NB4 (cell line): ENCODE measurements at regions not wholly inside any gene's neighbourhood (a gene's known extent, or its start where the extent isn't known, plus 50 kb on each side); places are given as distances from the start of the nearest gene placed in this dataset.
"Not testable (repeated sequence)": the region's sequence is repeated elsewhere in the genome, so short reads cannot be mapped to it uniquely, and the experiment has no call there.

Experiments
- MAX ChIP-seq: IDR thresholded peaks from 2 replicates; pipeline ENCODE4 v1.6.1; 2011; ENCODE audit warnings: low read depth, low read length
- POLR2A ChIP-seq: IDR thresholded peaks from 2 replicates; pipeline ENCODE4 v1.6.1; 2011; ENCODE audit warnings: mild to moderate bottlenecking; ENCODE audit not compliant: insufficient read length; ENCODE audit errors: extremely low read depth
- TF ChIP-seq, protein P1 (sequence below): IDR thresholded peaks from one replicate; pipeline ENCODE4 v1.5.1; 2012; ENCODE audit warnings: low read depth, low read length

DNA sequence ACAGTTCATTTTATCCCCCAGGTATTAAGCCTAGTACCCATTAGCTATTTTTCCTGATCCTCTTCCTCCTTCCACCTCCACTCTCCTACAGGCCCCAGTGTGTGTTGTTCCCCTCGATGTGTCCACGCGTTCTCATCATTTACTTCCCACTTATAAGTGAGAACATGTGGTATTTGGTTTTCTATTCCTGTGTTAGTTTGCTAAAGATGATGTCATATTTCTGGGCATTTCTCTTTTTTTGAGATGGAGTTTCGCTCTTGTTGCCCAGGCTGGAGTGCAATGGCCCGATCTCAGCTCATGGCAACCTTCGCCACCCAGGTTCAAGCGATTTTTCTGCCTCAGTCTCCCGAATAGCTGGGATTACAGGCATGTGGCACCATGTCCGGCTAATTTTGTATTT, 934.0 kb downstream of the TRAM1L1 start:
- TF ChIP-seq, protein P1, sequence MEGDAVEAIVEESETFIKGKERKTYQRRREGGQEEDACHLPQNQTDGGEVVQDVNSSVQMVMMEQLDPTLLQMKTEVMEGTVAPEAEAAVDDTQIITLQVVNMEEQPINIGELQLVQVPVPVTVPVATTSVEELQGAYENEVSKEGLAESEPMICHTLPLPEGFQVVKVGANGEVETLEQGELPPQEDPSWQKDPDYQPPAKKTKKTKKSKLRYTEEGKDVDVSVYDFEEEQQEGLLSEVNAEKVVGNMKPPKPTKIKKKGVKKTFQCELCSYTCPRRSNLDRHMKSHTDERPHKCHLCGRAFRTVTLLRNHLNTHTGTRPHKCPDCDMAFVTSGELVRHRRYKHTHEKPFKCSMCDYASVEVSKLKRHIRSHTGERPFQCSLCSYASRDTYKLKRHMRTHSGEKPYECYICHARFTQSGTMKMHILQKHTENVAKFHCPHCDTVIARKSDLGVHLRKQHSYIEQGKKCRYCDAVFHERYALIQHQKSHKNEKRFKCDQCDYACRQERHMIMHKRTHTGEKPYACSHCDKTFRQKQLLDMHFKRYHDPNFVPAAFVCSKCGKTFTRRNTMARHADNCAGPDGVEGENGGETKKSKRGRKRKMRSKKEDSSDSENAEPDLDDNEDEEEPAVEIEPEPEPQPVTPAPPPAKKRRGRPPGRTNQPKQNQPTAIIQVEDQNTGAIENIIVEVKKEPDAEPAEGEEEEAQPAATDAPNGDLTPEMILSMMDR, result not testable (repeated sequence)
- not testable (repeated sequence) for TF ChIP-seq POLR2A, MAX
